CD14-positive monocyte (primary cell): ENCODE measurements at regions not wholly inside any gene's neighbourhood (a gene's known extent, or its start where the extent isn't known, plus 50 kb on each side); places are given as distances from the start of the nearest gene placed in this dataset.

ENCODE experiments used
- DNase-seq, 3 donors: peaks; one replicate each; pipeline ENCODE4 v3.0.0-alpha.2; 2011 to 2022
- H2AFZ ChIP-seq: 2 replicates; pipeline ENCODE4 v1.6.0; 2012; ENCODE audit warnings: mild to moderate bottlenecking, low read depth, low read length, inconsistent platforms; ENCODE audit not compliant: insufficient read depth, poor library complexity, severe bottlenecking
- H3K27ac ChIP-seq, 2 donors: 1 replicate in 1 of 2; 2 replicates in 1 of 2; pipeline ENCODE4 v1.5.1; 2012 to 2013; ENCODE audit warnings: low read length in 2 of 2, control low read depth in 1 of 2, inconsistent platforms in 1 of 2, low read depth in 1 of 2, mild to moderate bottlenecking in 1 of 2
- H3K27me3 ChIP-seq, 2 donors: one replicate each; pipeline versions ENCODE4 v1.6.0 to v1.6.1; 2011 to 2013; ENCODE audit warnings: low read length in 2 of 2; ENCODE audit not compliant: control insufficient read depth in 2 of 2, insufficient read depth in 2 of 2
- H3K36me3 ChIP-seq, 2 donors: replicated peaks in 1 of 2; 1 replicate in 1 of 2; 2 replicates in 1 of 2; pipeline versions ENCODE4 v1.5.1 to v1.6.1; 2012 to 2013; ENCODE audit warnings: low read length in 2 of 2, control low read depth in 1 of 2, inconsistent platforms in 1 of 2, mild to moderate bottlenecking in 1 of 2; ENCODE audit not compliant: insufficient read depth in 2 of 2, control insufficient read depth in 1 of 2
- H3K4me1 ChIP-seq, 2 donors: 1 replicate in 1 of 2; 2 replicates in 1 of 2; pipeline versions ENCODE4 v1.5.1 to v1.6.1; 2012 to 2013; ENCODE audit warnings: low read length in 2 of 2, control low read depth in 1 of 2, inconsistent platforms in 1 of 2, mild to moderate bottlenecking in 1 of 2, moderate library complexity in 1 of 2; ENCODE audit not compliant: insufficient read depth in 2 of 2, control insufficient read depth in 1 of 2
- H3K4me2 ChIP-seq: replicated peaks from 2 replicates; pipeline ENCODE3; 2012; ENCODE audit warnings: low read length, moderate library complexity, mild to moderate bottlenecking; ENCODE audit not compliant: poor library complexity, severe bottlenecking; ENCODE audit errors: extremely low read depth
- H3K4me3 ChIP-seq, 3 experiments: fragments of 200-600 bp in 1 of 3; sonication (generic) in 1 of 3; replicated peaks in 1 of 3; 1 replicate in 2 of 3; 2 replicates in 1 of 3; pipeline ENCODE4 v1.5.1; 2011 to 2013; ENCODE audit warnings: low read length in 3 of 3, mild to moderate bottlenecking in 3 of 3, control low read depth in 2 of 3, low read depth in 2 of 3, inconsistent platforms in 1 of 3, moderate library complexity in 1 of 3
- H3K79me2 ChIP-seq: 2 replicates; pipeline ENCODE4 v1.6.0; 2012; ENCODE audit warnings: mild to moderate bottlenecking, control low read depth, inconsistent platforms, low read length, moderate library complexity; ENCODE audit not compliant: insufficient read depth
- H3K9ac ChIP-seq: 2 replicates; pipeline ENCODE4 v1.6.0; 2017; ENCODE audit warnings: low read length, mild to moderate bottlenecking; ENCODE audit not compliant: insufficient read depth, poor library complexity, severe bottlenecking
- H3K9me3 ChIP-seq, 2 donors: replicated peaks in 1 of 2; 1 replicate in 1 of 2; 2 replicates in 1 of 2; pipeline versions ENCODE4 v1.5.1 to v1.6.1; 2012 to 2013; ENCODE audit warnings: low read length in 2 of 2, control low read depth in 1 of 2; ENCODE audit not compliant: control insufficient read depth in 1 of 2, insufficient read depth in 1 of 2
- H4K20me1 ChIP-seq: 2 replicates; pipeline ENCODE4 v1.6.0; 2012; ENCODE audit warnings: mild to moderate bottlenecking, low read length, control low read depth, moderate library complexity; ENCODE audit not compliant: insufficient read depth
- H3K27ac Mint-ChIP-seq, 7 donors: one replicate each; pipeline ENCODE4 v1.8.0; 2020; ENCODE audit warnings: mild to moderate bottlenecking in 7 of 7, mixed read lengths in 7 of 7, moderate library complexity in 6 of 7, inconsistent platforms in 2 of 7
- H3K27me3 Mint-ChIP-seq, 3 donors: one replicate each; pipeline ENCODE4 v1.8.0; 2021 to 2022; ENCODE audit warnings: low read depth in 3 of 3, mild to moderate bottlenecking in 3 of 3, mixed read lengths in 3 of 3, moderate library complexity in 3 of 3, inconsistent platforms in 1 of 3
- H3K36me3 Mint-ChIP-seq, 2 donors: one replicate each; pipeline ENCODE4 v1.8.0; 2020; ENCODE audit warnings: mixed read lengths in 2 of 2, inconsistent platforms in 1 of 2, mild to moderate bottlenecking in 1 of 2
- H3K4me1 Mint-ChIP-seq: one replicate; pipeline ENCODE4 v1.8.0; 2020; ENCODE audit warnings: mild to moderate bottlenecking, mixed read lengths
- H3K4me3 Mint-ChIP-seq, 2 donors: one replicate each; pipeline ENCODE4 v1.8.0; 2020; ENCODE audit warnings: mild to moderate bottlenecking in 2 of 2, mixed read lengths in 2 of 2, moderate library complexity in 1 of 2
- H3K9me3 Mint-ChIP-seq, 7 donors: one replicate each; pipeline ENCODE4 v1.8.0; 2020 to 2022; ENCODE audit warnings: mixed read lengths in 7 of 7, mild to moderate bottlenecking in 6 of 7, moderate library complexity in 6 of 7, inconsistent platforms in 2 of 7
- CTCF ChIP-seq: fragments of 200-600 bp; IDR thresholded peaks from one replicate; pipeline ENCODE4 v1.8.0; 2022; ENCODE audit warnings: antibody characterized with exemption, mild to moderate bottlenecking
- WGBS: methylation state at CpG from one replicate; pipeline ENCODE4 v1.1.5; 2013; ENCODE audit warnings: missing lambda C conversion rate; ENCODE audit not compliant: insufficient coverage; 5-methylcytosine and 5-hydroxymethylcytosine counted together
- intact Hi-C, 2 donors: fragments of 100-400 bp; cut with micrococcal nuclease; formaldehyde crosslinking; loops; one replicate each; pipeline versions ENCODE4 v1.15.0 to v1.15.1; 2023

- DNase-seq: no peak
- Histone ChIP-seq H3K9ac (no peak overlapping the region), H3K9me3 (no peaks in the 10 kb centered on the region), H4K20me1 (no peaks in the 10 kb centered on the region), H3K4me1 (no peaks in the 10 kb centered on the region), H3K4me2 (no peak overlapping the region), H3K27ac (no peak overlapping the region), H3K36me3 (no peaks in the 10 kb centered on the region), H2AFZ (no peak overlapping the region), H3K27me3 (no peaks in the 10 kb centered on the region), H3K4me3 (no peak overlapping the region), H3K79me2 (no peaks in the 10 kb centered on the region)
- no peaks in the 10 kb centered on the region for H3K4me1 Mint-ChIP-seq
- H3K4me3 Mint-ChIP-seq: no peak overlapping the region
- H3K9me3 Mint-ChIP-seq: peaks cover 0 to 5% (median 3%) of the 10 kb centered on the region in 7 donors
- intact Hi-C loops: no loop called here
- H3K27ac Mint-ChIP-seq: peak overlapping the region in 1 of 7 donors; percentile 58
- no peaks in the 10 kb centered on the region for H3K36me3 Mint-ChIP-seq
- H3K27me3 Mint-ChIP-seq: peaks cover 0 to 8% (median 2%) of the 10 kb centered on the region in 3 donors
- 0% methylated on average over 1 of the region's 1 CpG for WGBS
- TF ChIP-seq CTCF: no peak
These were observed 440.1 kb downstream of the TCERG1L start for GRCh38 chr10:130871406-130871805.

GRCh38 chr10:130873636-130874035, 437.9 kb downstream of the TCERG1L start:
- no peaks in the 10 kb centered on the region for H3K4me1 Mint-ChIP-seq
- Histone ChIP-seq H3K9ac (no peak overlapping the region), H3K4me2 (no peak overlapping the region), H3K9me3 (no peaks in the 10 kb centered on the region), H3K27me3 (no peaks in the 10 kb centered on the region), H4K20me1 (no peaks in the 10 kb centered on the region), H3K4me3 (no peak overlapping the region), H3K36me3 (no peaks in the 10 kb centered on the region), H3K27ac (no peak overlapping the region), H3K79me2 (no peaks in the 10 kb centered on the region), H2AFZ (no peak overlapping the region), H3K4me1 (no peaks in the 10 kb centered on the region)
- peaks cover 0 to 10% (median 3%) of the 10 kb centered on the region in 7 donors for H3K9me3 Mint-ChIP-seq
- no peak for TF ChIP-seq CTCF
- H3K27ac Mint-ChIP-seq: no peak overlapping the region
- no peaks in the 10 kb centered on the region for H3K36me3 Mint-ChIP-seq
- intact Hi-C loops: no loop called here
- H3K4me3 Mint-ChIP-seq: no peak overlapping the region
- DNase-seq: no peak
- peaks cover 0 to 6% (median under 1%) of the 10 kb centered on the region in 3 donors for H3K27me3 Mint-ChIP-seq
- 83% methylated on average over 1 of the region's 1 CpG for WGBS
